GM19397 (cell line): ENCODE measurements at regions not wholly inside any gene's neighbourhood (a gene's known extent, or its start where the extent isn't known, plus 50 kb on each side); places are given as distances from the start of the nearest gene placed in this dataset.

Source experiments
- ATAC-seq: cut with Tn5 transposase; IDR thresholded peaks from one replicate; pipeline ENCODE4 v1.9.1; 2021; ENCODE audit warnings: mild to moderate bottlenecking, moderate library complexity; ENCODE audit not compliant: unreplicated experiment

GRCh38 chr6:131382631-131383030, 190.4 kb upstream of the ARG1 start:
- no peak for ATAC-seq

DNA sequence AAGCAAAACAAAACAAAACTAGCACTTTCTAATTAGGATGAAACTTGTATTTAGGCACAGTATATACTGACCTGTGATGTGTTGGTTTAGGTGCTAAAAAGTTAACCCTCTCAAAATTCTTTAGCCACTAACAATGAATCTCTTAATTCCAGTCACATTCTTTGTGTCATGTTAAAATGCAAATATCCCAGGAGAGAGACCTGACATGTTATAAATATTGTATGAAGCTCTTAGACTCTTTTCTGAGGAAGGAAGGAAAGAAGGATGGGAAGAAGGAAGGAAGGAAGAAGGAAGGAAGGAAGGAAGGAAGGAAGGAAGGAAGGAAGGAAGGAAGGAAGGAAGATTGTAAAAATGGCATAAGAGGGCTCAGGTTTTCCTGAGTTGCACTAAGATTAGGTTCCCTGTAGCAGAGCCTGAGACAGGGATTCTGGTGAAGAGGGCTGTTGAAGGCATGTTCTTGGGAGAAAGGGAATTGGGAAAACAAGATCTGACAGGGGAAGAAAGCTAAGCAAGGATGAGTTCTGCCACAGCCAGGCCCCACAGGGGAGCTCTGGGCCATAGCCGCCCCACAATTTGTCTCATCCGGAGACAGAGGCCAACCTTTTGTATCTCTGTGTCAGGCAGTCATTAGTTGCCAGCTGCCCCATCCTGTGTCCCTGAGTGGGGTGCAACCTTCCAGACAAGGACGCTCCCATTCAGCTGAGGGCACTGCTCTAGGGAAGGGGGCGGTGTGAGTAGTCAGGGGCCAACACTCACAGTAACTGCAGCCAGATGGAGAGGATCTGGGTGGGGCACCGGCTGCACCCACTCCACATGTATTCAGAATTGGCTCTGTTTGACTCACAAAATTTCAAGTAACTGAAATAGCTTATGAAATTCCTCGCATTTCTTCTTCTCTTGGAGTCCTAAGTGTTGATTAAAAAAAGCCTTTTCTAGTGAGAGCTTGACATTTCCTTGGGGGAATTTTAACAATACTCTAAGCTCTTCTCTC, 189.3 kb upstream of the ARG1 start:
- no peak for ATAC-seq

DNA sequence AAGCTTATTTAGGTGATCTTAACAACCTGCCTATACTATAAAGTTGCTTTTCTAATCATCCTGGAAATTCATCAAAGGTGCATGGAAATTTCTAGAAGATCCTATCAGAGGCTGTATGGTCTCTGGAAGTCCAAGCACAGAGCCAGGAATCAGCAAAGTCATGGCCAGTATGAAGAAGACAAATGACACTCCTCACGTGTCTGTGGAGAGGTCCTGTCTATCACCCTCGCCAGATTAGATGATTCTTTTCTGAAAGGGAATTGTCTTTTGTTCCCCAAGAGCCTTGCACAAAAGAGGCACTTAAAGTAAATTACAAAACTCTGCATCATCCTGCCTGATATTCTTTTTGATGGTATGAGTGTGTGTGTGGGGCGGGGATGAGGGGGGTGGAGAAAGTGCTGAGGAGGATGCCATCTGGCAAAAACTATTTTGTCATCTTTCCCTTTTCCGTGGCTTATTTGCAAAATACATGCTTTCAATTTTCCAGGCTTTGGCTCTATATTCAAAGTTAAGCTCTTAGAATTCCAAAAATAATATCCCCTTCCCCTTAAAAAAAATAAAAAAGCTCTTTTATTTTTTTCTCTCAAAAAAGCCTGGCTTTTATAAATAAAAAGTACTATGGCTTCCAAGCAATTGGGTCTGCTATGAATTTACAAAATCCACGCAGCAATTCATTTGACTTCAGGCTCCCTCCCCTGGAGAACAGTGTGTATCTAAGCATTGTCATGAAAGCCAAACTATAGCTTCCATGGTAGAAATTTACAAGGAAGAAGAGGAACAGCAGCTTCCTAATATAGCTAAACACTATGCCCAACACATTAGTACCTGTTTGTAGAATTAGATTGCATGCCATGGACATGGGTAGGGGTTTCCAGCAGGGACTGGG, 185.2 kb upstream of the ARG1 start:
- ATAC-seq = no peak

DNA sequence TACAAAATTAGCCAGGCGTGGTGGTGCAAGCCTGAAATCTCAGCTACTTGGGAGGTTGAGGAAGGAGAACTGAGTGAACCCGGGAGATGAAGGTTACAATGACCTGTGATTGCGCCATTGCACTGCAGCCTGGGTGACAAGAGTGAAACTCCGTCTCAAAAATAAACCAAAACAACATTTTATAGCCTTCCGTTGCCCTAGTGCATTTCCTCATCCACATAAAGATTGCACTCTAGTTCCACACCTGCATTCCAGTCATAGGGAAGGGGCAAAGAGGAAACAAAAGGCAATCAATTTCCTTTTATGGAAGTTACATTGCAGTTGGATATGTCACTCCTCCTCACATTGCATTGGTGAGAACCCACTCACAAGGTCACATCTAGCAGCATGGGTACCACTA, 182.7 kb upstream of the ARG1 start:
- ATAC-seq = no peak

DNA sequence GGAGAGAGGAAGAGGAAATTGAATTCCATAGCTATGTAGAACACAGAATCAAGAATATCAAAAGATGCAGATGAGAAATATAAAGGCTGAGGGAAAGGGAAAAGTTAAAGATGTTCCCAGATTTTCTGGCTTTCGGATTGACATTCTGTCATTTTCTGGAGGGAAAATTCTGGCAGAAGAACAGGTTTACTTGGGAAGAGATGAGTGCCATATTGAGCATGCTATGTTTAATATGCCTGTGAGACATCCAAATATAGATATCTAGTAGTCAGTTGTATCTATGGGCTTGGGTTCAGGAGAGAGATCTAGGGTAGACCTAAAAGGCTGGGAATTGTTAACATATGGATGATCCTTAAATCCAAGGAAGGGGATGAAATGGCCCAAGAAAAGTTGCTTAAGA, 181.9 kb upstream of the ARG1 start:
- ATAC-seq = no peak

DNA sequence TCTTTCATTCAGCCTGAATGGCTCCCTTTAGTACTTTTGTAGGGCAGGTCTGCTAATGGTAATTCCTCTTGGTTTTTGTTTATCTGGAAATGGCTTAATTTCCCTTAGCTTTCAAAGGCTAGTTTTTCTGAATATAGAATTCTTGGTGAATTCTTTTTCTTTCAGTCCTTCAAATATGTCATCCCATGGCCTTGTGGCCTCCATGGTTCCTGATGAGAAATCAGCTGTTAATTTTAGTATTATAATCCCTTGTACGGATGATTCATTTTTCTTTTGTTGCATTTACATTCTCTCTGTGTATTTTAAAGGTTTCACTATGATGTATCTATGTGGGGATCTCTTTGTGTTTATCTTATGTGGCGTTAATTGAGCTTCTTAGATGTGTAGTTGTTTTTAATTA, 179.6 kb upstream of the ARG1 start:
- ATAC-seq = no peak

DNA sequence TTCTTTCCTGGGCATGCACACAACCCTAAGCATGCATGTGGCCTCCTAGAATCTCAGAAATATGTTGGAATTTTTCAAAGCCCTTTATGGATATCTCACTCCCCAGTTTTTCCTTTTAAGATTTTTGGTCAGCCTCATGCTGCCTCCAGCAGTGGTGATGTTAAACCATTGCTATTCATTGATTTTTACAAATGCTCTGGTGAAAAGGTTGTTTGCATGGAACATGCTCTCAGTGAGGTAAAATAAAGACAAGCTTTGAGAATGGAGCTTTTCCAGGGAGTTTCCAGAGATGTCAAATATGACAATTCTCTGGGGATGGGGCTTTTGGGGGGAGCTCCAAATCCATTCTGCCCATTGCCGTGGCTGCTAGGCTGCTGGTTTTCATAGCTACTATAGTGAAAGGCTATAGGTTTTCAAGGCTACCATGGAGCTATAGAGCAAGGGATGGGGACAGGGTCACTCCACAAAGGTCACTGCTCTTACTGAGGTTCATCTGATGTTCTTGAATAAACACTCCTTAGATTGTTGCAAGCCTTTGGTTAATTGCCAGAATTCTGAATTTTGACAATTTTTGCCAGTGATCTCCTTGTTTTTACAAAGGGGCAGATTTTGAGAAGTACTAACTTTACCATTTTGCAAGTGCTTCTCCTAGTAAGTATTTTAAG, 178.1 kb upstream of the ARG1 start:
- ATAC-seq = no peak

- no peak for ATAC-seq
Observed at GRCh38 chr6:131398176-131398575, 174.8 kb upstream of the ARG1 start.

DNA sequence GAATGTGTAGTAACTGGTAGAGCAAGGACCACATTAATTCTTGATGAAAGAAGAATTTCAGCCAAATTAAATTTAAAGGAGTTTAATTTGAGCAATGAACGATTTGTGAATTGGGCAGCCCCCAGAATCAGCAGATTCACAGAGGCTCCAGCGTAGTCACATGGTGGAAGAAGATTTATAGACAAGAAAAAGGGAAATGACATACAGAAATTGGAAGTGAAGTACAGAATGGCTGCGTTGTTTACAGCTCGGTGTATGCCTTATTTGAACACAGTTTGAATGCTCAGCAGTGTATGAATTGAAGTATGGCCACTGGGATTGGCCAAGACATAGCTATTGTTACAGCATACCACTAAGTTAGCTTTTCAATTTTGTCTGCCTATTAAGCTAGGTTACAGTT, 173.6 kb upstream of the ARG1 start:
- no peak for ATAC-seq

DNA sequence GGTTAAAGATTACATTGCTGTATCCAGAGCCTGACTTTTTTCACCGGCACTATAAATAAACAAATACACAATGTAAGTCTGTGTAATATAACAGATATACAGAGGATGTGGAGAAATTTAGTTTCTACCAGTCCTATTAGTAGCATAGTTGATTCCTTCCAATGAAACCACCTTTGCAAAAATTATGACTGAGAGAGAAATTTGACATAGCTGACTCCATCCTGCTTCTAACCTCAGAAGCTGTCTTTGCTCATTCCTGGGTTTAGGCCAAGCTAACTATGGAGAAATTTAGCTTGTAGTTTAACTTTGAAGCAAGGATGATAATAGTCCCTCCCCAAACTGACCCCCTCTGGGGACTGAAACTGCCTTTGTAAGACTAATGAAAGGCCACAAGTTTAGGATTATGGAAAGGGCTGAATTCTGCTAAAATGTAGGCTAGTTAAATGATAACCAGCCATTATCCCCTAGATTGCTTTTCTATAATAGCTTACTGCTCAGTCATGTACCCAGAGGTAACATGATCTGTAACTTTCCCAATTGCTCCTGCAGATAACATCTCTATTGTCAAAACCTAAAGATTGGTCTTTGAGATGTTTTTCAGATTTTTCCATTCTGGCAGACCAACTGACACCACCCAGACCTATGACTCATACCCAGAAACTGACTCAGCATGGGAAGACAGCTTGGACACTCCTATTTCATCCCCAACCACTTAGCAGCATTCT, 172.8 kb upstream of the ARG1 start:
- no peak for ATAC-seq

DNA sequence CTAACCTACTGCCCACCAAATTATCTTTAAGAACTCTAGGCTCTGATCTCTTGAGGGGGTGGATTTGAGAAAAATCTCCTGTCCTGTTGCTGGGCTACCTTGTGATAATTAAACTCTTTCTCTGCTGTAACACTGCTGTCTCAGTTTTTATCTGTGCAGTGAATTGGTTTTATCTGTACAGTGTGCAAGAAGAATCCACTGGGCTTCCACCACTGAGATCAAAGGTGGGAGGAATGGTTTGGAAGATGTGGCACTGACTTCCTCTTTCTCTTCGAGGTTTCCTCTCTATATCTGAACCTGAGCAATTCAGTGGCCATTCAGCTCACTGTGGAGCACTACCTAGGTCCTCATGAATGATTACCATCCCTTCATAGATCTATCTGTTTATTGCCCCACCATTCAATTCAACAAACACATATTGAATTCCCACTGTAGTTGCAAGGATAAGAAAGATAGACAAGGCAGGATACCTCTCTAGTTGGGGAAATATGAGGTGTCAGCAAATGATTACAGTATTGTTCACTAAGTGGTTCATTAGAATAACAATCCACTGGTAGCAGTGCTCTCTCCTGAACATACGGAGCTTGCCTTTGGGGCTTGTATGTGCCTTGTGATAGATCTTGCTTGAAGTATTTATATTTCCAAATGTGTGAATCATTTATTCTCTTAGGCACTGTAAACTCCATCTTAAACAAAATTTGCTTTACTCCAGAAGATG, 172.1 kb upstream of the ARG1 start:
- ATAC-seq = no peak

GRCh38 chr6:131408811-131409210, 164.2 kb upstream of the ARG1 start:
- no peak for ATAC-seq

DNA sequence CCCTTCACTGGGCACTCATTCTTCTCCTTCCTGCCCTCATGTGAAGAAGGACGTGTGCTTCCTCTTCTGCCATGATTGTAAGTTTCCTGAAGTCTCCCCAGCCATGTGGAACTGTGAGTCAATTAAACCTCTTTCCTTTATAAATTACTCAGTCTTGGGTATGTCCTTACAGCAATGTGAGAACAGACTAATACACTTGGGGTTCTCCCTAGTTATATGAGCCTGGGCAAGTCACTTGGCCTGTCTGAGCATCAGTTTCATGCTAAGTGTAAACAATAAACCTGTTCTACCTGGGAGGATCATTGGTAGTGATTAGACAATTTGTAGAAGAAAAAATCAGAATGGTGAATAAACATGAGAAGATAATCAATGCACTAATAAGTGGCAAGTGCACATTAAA, 162.2 kb upstream of the ARG1 start:
- ATAC-seq = no peak

DNA sequence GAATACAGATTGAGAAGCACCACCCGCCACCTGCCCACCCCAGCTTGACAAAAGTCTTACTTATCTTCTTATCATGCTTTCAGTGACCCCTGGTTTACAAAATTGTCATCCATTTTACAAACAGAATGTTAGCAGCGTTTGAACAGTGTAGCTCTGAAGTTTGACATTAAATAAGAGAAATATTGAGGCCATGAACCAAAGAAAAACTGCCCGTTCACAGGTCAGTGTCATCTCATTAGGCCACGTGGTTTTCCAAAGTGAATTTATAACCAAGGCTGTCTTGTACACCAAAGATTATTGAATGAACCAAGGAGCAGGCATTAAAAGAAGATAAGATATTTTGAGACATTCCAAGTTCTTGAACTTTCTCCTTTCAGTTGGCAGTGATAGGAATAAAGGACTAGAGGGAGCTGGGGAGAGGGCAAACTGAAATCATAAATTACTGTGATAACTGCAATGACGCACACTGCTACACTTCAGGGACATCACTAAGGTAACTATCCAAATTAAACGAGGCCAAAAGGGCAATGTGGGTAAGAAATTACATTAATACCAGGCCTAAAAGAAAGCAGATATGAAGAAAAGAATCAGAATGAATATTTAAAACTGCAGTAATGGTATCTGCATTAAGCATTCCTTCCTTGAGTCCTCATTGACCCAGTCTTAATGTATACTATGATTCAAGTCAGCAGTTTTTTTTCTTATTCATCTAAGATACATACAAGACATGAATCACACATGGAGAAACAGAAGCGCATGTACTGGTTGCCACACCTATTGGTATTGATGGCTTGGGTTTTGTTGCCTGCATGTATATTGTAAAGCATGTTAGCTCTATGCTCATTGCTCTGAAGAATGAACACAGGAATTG, 159.8 kb upstream of the ARG1 start:
- no peak for ATAC-seq

GRCh38 chr6:131413831-131414191, 159.2 kb upstream of the ARG1 start:
- ATAC-seq = no peak

- ATAC-seq = no peak
Observed at GRCh38 chr6:131414956-131415355, 158.1 kb upstream of the ARG1 start.

GRCh38 chr6:131418441-131418840, 154.6 kb upstream of the ARG1 start:
- no peak for ATAC-seq

DNA sequence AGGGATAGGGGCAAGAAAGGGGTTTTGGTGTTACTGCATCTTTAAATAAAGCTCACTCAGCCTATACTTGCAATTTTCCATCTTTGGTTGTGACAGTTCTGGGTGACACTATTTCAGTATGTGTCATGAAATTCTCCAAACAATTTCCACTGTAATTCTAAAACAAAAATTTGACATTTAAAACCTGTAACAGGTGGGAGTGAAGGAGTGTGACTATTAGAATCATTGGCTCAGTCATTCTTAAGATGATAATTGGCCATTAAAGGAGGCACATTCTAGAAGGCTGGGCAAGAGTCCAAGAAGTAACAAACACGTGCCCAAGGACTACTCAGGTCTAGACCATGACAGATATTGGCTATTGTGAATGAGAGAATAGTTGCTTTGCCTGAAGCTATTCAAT, 153.3 kb upstream of the ARG1 start:
- ATAC-seq = no peak

- no peak for ATAC-seq
Observed at GRCh38 chr6:131424016-131424415, 149.0 kb upstream of the ARG1 start.
